ENCODE measurements at regions not wholly inside any gene's neighbourhood (a gene's known extent, or its start where the extent isn't known, plus 50 kb on each side); places are given as distances from the start of the nearest gene placed in this dataset.
"Not testable (repeated sequence)": the region's sequence is repeated elsewhere in the genome, so short reads cannot be mapped to it uniquely, and the experiment has no call there.

DNA sequence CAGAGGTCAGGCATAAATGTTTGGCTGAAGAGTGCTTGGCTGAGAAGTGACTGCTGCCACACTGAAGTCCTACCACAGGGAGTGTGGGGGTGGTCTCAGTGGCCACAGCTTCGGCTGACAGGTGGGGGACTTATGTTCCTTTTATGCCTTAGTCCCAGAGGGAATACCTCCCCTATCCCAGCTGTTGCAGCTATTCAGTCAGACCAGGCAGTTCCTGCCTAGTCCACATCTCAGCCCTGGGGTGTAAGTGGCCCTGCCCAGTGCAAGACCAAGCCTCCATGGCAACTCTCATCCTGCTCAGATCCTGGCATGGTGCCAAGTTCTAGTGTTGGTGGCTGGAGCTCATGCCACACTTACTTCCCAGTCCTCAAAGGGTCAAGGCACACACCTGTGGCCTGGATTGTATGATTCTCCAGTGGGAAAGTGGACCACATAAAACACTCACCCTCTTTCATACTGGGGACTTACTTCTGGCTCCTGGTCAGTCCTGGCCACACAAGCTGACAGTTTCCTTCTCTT, 161.3 kb upstream of the CAND1 start (continued):
- TF ChIP-seq, protein P1, sequence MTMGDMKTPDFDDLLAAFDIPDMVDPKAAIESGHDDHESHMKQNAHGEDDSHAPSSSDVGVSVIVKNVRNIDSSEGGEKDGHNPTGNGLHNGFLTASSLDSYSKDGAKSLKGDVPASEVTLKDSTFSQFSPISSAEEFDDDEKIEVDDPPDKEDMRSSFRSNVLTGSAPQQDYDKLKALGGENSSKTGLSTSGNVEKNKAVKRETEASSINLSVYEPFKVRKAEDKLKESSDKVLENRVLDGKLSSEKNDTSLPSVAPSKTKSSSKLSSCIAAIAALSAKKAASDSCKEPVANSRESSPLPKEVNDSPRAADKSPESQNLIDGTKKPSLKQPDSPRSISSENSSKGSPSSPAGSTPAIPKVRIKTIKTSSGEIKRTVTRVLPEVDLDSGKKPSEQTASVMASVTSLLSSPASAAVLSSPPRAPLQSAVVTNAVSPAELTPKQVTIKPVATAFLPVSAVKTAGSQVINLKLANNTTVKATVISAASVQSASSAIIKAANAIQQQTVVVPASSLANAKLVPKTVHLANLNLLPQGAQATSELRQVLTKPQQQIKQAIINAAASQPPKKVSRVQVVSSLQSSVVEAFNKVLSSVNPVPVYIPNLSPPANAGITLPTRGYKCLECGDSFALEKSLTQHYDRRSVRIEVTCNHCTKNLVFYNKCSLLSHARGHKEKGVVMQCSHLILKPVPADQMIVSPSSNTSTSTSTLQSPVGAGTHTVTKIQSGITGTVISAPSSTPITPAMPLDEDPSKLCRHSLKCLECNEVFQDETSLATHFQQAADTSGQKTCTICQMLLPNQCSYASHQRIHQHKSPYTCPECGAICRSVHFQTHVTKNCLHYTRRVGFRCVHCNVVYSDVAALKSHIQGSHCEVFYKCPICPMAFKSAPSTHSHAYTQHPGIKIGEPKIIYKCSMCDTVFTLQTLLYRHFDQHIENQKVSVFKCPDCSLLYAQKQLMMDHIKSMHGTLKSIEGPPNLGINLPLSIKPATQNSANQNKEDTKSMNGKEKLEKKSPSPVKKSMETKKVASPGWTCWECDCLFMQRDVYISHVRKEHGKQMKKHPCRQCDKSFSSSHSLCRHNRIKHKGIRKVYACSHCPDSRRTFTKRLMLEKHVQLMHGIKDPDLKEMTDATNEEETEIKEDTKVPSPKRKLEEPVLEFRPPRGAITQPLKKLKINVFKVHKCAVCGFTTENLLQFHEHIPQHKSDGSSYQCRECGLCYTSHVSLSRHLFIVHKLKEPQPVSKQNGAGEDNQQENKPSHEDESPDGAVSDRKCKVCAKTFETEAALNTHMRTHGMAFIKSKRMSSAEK (CRISPR knock-in tag; IDR thresholded peaks at IDR 0.05; ENCODE audit: borderline replicate concordance): no peak
- TF ChIP-seq ESRRA (CRISPR knock-in tag; IDR thresholded peaks at IDR 0.05; ENCODE audit: borderline replicate concordance) (no peak), ATF1 (CRISPR knock-in tag; IDR thresholded peaks at IDR 0.05) (no peak), OVOL2 (CRISPR knock-in tag; IDR thresholded peaks at IDR 0.05; ENCODE audit: borderline replicate concordance) (no peak)

DNA sequence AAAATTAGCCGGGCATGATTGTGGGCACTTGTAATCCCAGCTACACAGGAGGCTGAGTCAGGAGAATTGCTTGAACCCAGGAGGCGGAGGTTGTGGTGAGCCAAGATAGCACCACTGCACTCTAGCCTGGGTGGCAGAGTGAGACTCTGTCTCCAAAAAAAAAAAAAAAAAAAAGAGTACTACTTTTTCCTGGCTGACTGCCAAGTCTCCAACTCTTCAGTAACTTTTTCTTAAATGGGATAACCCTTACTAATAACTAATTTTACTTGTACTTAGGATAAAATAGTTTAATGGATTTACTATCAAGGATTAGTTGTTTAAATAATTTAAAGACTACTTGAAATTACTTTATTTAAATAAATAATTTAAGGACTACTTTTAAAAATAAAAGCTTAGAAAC, 158.8 kb upstream of the CAND1 start:
- H3K36me3 Mint-ChIP-seq; DNase-seq (ENCODE audit: low spot score); H3K4me1 Mint-ChIP-seq; ATAC-seq; H3K27me3 Mint-ChIP-seq (ENCODE audit: low read depth); H3K4me3 Mint-ChIP-seq; H3K27ac Mint-ChIP-seq; CTCF ChIA-PET: not testable (repeated sequence)
- peaks cover 21% of the 10 kb centered on the region for H3K9me3 Mint-ChIP-seq
- POLR2A ChIA-PET: interaction anchor here (0.7 kb wide), 1 partner anchor 10 kb away, joined by 5 read pairs; no protein-coding TSS in a partner anchor

DNA sequence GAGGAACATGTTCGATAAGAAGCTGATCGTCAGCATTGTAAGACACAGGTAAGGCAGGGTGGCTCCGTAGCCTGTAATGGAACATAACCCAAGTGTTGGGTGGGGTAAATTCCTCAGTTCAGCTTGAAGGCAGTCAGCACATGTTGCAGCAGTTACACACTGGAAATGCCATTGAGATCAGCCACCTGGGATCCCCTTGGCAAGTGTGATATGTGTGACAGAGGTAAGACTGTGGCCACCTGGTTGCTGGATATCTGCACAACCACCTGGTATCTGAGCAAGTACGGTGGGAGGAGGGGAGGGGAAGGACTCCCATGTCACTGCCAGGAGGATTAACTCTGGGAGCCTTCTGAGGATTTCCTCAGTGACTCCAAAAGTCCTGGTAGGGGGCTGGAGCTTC, 158.0 kb upstream of the CAND1 start:
- ChIA-PET POLR2A (no interaction called here), CTCF (no interaction called here)
- DNase-seq (ENCODE audit: low spot score) (no peak), ATAC-seq (no peak)
- Mint-ChIP-seq H3K4me3 (no peak overlapping the region), H3K9me3 (peaks cover 13% of the 10 kb centered on the region), H3K36me3 (no peaks in the 10 kb centered on the region), H3K27me3 (ENCODE audit: low read depth) (peaks cover 3% of the 10 kb centered on the region; the same call in 1 of the 2 replicates), H3K4me1 (peaks cover 6% of the 10 kb centered on the region; the same call in 1 of the 2 replicates), H3K27ac (no peak overlapping the region)
- TF ChIP-seq ZNF423 (CRISPR knock-in tag; IDR thresholded peaks at IDR 0.05): no peak

DNA sequence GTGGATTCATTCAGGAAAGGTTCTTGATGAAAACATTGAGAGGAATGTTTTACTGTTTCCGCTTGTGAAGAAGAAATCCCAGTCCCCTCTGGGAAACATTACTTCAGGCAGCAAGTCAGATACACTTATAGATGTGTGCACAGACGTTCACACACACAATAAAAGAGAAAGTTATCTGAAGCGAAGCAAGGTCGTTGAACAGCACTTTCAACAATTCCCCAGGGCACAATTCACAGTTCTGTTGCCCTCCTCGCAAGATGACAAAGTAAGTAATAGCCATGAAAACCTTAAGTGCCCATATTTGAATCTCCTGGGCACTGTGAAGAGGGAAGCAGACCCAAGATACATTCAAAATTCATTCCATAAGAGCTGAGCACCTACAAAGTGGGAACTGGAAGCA, 156.6 kb upstream of the CAND1 start:
- H3K27me3 Mint-ChIP-seq (ENCODE audit: low read depth): no peaks in the 10 kb centered on the region
- ATAC-seq: no peak

DNA sequence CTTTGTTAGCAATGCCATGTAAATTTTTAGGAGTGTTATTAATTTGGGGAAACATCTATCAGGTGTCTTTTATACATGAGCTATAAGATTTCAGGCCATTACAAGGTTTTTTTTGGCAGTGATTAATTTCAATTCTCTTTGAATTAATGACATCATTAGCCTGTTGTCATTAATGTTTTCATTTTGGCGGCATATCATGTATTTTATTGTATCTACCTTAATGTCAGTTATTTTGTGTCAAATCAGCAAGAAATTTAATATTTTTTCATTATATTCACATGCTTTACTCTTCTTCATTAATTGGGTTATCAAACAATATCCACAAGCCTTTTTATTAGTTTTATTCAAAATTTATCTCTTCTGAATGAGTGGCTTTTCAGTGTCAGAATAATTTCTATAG, 153.0 kb upstream of the CAND1 start:
- H3K4me1 Mint-ChIP-seq: peaks cover 2% of the 10 kb centered on the region; the same call in 1 of the 2 replicates
- H3K4me3 Mint-ChIP-seq: no peak overlapping the region
- no peak for ATAC-seq
- no peak overlapping the region for H3K27ac Mint-ChIP-seq
- H3K9me3 Mint-ChIP-seq: no peaks in the 10 kb centered on the region
- ChIA-PET CTCF (no interaction called here), POLR2A (interaction anchor here (0.6 kb wide), 1 partner anchor 95 kb away, joined by 3 read pairs; no protein-coding TSS in a partner anchor)
- DNase-seq (ENCODE audit: low spot score): no peak
- H3K27me3 Mint-ChIP-seq (ENCODE audit: low read depth): no peaks in the 10 kb centered on the region
- no peaks in the 10 kb centered on the region for H3K36me3 Mint-ChIP-seq
- TF ChIP-seq CREM (CRISPR knock-in tag; IDR thresholded peaks at IDR 0.05): no peak
- TF ChIP-seq PRRX2 (CRISPR knock-in tag; IDR thresholded peaks at IDR 0.05): no peak
- TF ChIP-seq, protein P2, sequence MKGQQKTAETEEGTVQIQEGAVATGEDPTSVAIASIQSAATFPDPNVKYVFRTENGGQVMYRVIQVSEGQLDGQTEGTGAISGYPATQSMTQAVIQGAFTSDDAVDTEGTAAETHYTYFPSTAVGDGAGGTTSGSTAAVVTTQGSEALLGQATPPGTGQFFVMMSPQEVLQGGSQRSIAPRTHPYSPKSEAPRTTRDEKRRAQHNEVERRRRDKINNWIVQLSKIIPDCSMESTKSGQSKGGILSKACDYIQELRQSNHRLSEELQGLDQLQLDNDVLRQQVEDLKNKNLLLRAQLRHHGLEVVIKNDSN (CRISPR knock-in tag; IDR thresholded peaks at IDR 0.05): no peak
- TF ChIP-seq, protein P3, sequence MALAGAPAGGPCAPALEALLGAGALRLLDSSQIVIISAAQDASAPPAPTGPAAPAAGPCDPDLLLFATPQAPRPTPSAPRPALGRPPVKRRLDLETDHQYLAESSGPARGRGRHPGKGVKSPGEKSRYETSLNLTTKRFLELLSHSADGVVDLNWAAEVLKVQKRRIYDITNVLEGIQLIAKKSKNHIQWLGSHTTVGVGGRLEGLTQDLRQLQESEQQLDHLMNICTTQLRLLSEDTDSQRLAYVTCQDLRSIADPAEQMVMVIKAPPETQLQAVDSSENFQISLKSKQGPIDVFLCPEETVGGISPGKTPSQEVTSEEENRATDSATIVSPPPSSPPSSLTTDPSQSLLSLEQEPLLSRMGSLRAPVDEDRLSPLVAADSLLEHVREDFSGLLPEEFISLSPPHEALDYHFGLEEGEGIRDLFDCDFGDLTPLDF (CRISPR knock-in tag; IDR thresholded peaks at IDR 0.05): no peak
- TF ChIP-seq ZNF671 (CRISPR knock-in tag; IDR thresholded peaks at IDR 0.05): no peak
- TF ChIP-seq, protein P4, sequence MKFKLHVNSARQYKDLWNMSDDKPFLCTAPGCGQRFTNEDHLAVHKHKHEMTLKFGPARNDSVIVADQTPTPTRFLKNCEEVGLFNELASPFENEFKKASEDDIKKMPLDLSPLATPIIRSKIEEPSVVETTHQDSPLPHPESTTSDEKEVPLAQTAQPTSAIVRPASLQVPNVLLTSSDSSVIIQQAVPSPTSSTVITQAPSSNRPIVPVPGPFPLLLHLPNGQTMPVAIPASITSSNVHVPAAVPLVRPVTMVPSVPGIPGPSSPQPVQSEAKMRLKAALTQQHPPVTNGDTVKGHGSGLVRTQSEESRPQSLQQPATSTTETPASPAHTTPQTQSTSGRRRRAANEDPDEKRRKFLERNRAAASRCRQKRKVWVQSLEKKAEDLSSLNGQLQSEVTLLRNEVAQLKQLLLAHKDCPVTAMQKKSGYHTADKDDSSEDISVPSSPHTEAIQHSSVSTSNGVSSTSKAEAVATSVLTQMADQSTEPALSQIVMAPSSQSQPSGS (CRISPR knock-in tag; IDR thresholded peaks at IDR 0.05; ENCODE audit: borderline replicate concordance, low read depth): no peak
- TF ChIP-seq OVOL2 (CRISPR knock-in tag; IDR thresholded peaks at IDR 0.05; ENCODE audit: borderline replicate concordance): no peak
- no peak for TF ChIP-seq FOXJ3 (CRISPR knock-in tag; IDR thresholded peaks at IDR 0.05; ENCODE audit: borderline replicate concordance)
- TF ChIP-seq, protein P5, sequence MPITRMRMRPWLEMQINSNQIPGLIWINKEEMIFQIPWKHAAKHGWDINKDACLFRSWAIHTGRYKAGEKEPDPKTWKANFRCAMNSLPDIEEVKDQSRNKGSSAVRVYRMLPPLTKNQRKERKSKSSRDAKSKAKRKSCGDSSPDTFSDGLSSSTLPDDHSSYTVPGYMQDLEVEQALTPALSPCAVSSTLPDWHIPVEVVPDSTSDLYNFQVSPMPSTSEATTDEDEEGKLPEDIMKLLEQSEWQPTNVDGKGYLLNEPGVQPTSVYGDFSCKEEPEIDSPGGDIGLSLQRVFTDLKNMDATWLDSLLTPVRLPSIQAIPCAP (CRISPR knock-in tag; IDR thresholded peaks at IDR 0.05): no peak
- no peak for TF ChIP-seq NFE2L1 (CRISPR knock-in tag; IDR thresholded peaks at IDR 0.05)
- TF ChIP-seq NR3C1 (CRISPR knock-in tag; conservative IDR thresholded peaks at IDR 0.05; ENCODE audit: low read depth): no peak
- TF ChIP-seq, protein P6, sequence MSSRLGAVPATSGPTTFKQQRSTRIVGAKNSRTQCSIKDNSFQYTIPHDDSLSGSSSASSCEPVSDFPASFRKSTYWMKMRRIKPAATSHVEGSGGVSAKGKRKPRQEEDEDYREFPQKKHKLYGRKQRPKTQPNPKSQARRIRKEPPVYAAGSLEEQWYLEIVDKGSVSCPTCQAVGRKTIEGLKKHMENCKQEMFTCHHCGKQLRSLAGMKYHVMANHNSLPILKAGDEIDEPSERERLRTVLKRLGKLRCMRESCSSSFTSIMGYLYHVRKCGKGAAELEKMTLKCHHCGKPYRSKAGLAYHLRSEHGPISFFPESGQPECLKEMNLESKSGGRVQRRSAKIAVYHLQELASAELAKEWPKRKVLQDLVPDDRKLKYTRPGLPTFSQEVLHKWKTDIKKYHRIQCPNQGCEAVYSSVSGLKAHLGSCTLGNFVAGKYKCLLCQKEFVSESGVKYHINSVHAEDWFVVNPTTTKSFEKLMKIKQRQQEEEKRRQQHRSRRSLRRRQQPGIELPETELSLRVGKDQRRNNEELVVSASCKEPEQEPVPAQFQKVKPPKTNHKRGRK (CRISPR knock-in tag; IDR thresholded peaks at IDR 0.05; ENCODE audit: borderline replicate concordance): no peak
- no peak for TF ChIP-seq ZNF423 (CRISPR knock-in tag; IDR thresholded peaks at IDR 0.05)

More for the DNA sequence above, 156.6 kb upstream of the CAND1 start:
- POLR2A ChIA-PET: no interaction called here
- DNase-seq (ENCODE audit: low spot score): no peak
- Mint-ChIP-seq H3K4me1 (peaks cover 6% of the 10 kb centered on the region; the same call in 1 of the 2 replicates), H3K27ac (no peak overlapping the region; the same call in 1 of the 2 replicates), H3K9me3 (no peaks in the 10 kb centered on the region), H3K4me3 (no peak overlapping the region), H3K36me3 (no peaks in the 10 kb centered on the region)
- CTCF ChIA-PET: no interaction called here
- no peak for TF ChIP-seq SP1 (CRISPR knock-in tag; conservative IDR thresholded peaks at IDR 0.05)
- no peak for TF ChIP-seq ELF4 (CRISPR knock-in tag; IDR thresholded peaks at IDR 0.05; ENCODE audit: low read depth)
- no peak for TF ChIP-seq PRRX2 (CRISPR knock-in tag; IDR thresholded peaks at IDR 0.05)
